Trophoblast cell (in vitro differentiated cells and primary cell): ENCODE measurements at regions not wholly inside any gene's neighbourhood (a gene's known extent, or its start where the extent isn't known, plus 50 kb on each side); places are given as distances from the start of the nearest gene placed in this dataset.

Experiments used
- DNase-seq, 2 donors: peaks; one replicate each; pipeline ENCODE4 v3.0.0-alpha.2; 2016
- H2AFZ ChIP-seq: 2 replicates; pipeline ENCODE4 v1.6.1; 2013; ENCODE audit warnings: low read length, moderate library complexity, mild to moderate bottlenecking; ENCODE audit not compliant: insufficient read depth, poor library complexity
- H2AK5ac ChIP-seq: 2 replicates; pipeline ENCODE4 v1.6.1; 2013; ENCODE audit warnings: mild to moderate bottlenecking, low read length
- H2BK120ac ChIP-seq: 2 replicates; pipeline ENCODE4 v1.6.1; 2013; ENCODE audit warnings: low read length, mild to moderate bottlenecking, moderate library complexity; ENCODE audit not compliant: insufficient read depth, poor library complexity
- H2BK12ac ChIP-seq: 2 replicates; pipeline ENCODE4 v1.6.1; 2013; ENCODE audit warnings: mild to moderate bottlenecking, low read length, moderate library complexity
- H2BK5ac ChIP-seq: 2 replicates; pipeline ENCODE4 v1.6.1; 2013; ENCODE audit warnings: low read length, low read depth, moderate library complexity, mild to moderate bottlenecking; ENCODE audit not compliant: poor library complexity
- H3K14ac ChIP-seq: 2 replicates; pipeline ENCODE4 v1.6.1; 2013; ENCODE audit warnings: mild to moderate bottlenecking, low read length
- H3K18ac ChIP-seq: 2 replicates; pipeline ENCODE4 v1.6.1; 2013; ENCODE audit warnings: mild to moderate bottlenecking, low read length
- H3K23ac ChIP-seq: 2 replicates; pipeline ENCODE4 v1.6.1; 2013; ENCODE audit warnings: low read length
- H3K27ac ChIP-seq: 2 replicates; pipeline ENCODE4 v1.5.1; 2013; ENCODE audit warnings: low read depth, mild to moderate bottlenecking, inconsistent platforms, low read length, moderate library complexity
- H3K27me3 ChIP-seq: 2 replicates; pipeline ENCODE4 v1.6.1; 2013; ENCODE audit warnings: inconsistent platforms, mild to moderate bottlenecking, low read length, moderate library complexity; ENCODE audit not compliant: insufficient read depth
- H3K36me3 ChIP-seq, 2 experiments: 1 replicate in 1 of 2; 2 replicates in 1 of 2; pipeline ENCODE4 v1.6.1; 2013; ENCODE audit warnings: low read length in 2 of 2, mild to moderate bottlenecking in 2 of 2, moderate library complexity in 1 of 2; ENCODE audit not compliant: insufficient read depth in 2 of 2, control insufficient read depth in 1 of 2
- H3K4ac ChIP-seq: 2 replicates; pipeline ENCODE4 v1.6.1; 2013; ENCODE audit warnings: low read depth, mild to moderate bottlenecking, low read length, moderate library complexity
- H3K4me1 ChIP-seq, 2 experiments: 1 replicate in 1 of 2; 2 replicates in 1 of 2; pipeline ENCODE4 v1.6.1; 2013; ENCODE audit warnings: low read length in 2 of 2, mild to moderate bottlenecking in 2 of 2, moderate library complexity in 1 of 2; ENCODE audit not compliant: insufficient read depth in 2 of 2, control insufficient read depth in 1 of 2
- H3K4me2 ChIP-seq: 2 replicates; pipeline ENCODE4 v1.6.1; 2013; ENCODE audit warnings: inconsistent platforms, mild to moderate bottlenecking, low read length, moderate library complexity
- H3K4me3 ChIP-seq: 2 replicates; pipeline ENCODE4 v1.5.1; 2013; ENCODE audit warnings: mild to moderate bottlenecking, low read depth, low read length, inconsistent platforms
- H3K79me1 ChIP-seq: one replicate; pipeline ENCODE4 v1.6.1; 2013; ENCODE audit warnings: low read length
- H3K79me2 ChIP-seq: 2 replicates; pipeline ENCODE4 v1.6.1; 2013; ENCODE audit warnings: low read length, mild to moderate bottlenecking; ENCODE audit not compliant: control insufficient read depth, insufficient read depth, poor library complexity
- H3K9ac ChIP-seq: 2 replicates; pipeline ENCODE4 v1.6.1; 2013; ENCODE audit warnings: mild to moderate bottlenecking, low read length
- H3K9me3 ChIP-seq: 2 replicates; pipeline ENCODE4 v1.6.1; 2013; ENCODE audit warnings: low read depth, mild to moderate bottlenecking, control low read depth, inconsistent platforms, low read length; ENCODE audit not compliant: insufficient read depth
- H4K12ac ChIP-seq: 2 replicates; pipeline ENCODE4 v1.6.1; 2013; ENCODE audit warnings: low read depth, mild to moderate bottlenecking, low read length, moderate library complexity
- H4K8ac ChIP-seq: 2 replicates; pipeline ENCODE4 v1.6.1; 2013; ENCODE audit warnings: low read depth, mild to moderate bottlenecking, low read length, moderate library complexity
- H4K91ac ChIP-seq: one replicate; pipeline ENCODE4 v1.6.1; 2013; ENCODE audit warnings: low read depth, mild to moderate bottlenecking, low read length, moderate library complexity
- WGBS: extraction: QIAGEN DNeasy Blood & Tissue Kit; methylation state at CpG from one replicate; pipeline ENCODE4 v1.1.7; 2013; ENCODE audit warnings: missing lambda C conversion rate; ENCODE audit not compliant: insufficient read length, insufficient coverage; ENCODE audit errors: extremely low coverage; 5-methylcytosine and 5-hydroxymethylcytosine counted together

DNA sequence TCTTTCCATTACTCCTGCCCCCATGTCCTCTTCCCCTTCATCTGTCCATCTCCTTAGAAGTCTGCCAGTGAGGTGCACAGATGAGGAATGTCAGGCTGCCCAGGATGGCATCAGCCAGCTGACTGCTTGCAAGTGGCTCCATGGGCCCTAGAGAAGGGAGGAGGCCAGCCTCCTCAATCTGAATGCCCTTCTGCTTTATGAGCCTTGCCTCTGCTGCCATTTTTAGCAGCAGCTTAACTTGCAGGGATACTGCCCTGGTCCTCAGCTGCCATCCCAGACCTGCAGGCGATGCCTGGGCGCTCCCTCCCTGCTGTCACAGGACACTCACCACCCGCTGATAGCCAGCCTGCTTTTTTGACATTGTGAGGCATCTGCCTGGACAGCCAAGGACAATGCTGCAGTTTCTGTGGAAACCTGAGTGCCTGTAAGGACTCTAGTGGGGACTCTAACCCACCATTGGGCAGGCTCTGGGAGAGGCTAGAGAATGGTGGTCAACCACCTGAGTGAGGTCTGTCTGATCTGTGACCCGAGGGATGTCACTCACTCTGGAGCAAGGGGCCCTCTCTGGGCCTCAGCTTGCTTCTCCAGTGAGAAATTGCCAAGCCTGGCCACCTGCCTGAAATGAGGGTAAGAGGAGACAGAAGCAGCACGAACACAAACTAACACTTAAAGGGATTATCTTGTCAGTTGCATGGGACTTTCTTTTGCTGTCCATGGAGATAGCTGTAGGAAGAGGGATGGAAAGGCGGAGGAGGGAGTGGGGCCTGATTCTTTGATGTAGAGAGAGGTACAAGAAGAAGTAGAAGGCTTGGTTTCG is 185.0 kb downstream of the MIS18A start:
- no peak overlapping the region for H2BK120ac ChIP-seq
- no CpG with 5 or more reads among the region's 7 CpGs for WGBS
- H2AFZ ChIP-seq = no peak overlapping the region
- no peak overlapping the region for H3K9ac ChIP-seq
- no peak overlapping the region for H3K4ac ChIP-seq
- H2BK12ac ChIP-seq = no peak overlapping the region
- no peaks in the 10 kb centered on the region for H3K27me3 ChIP-seq
- H2AK5ac ChIP-seq = no peak overlapping the region
- no peak overlapping the region for H3K23ac ChIP-seq
- no peaks in the 10 kb centered on the region for H3K36me3 ChIP-seq
- no peaks in the 10 kb centered on the region for H3K79me1 ChIP-seq
- no peaks in the 10 kb centered on the region for H3K4me1 ChIP-seq
- H3K27ac ChIP-seq = no peak overlapping the region
- H4K91ac ChIP-seq = no peak overlapping the region
- no peak overlapping the region for H2BK5ac ChIP-seq
- no peak overlapping the region for H3K18ac ChIP-seq
- H3K9me3 ChIP-seq = peaks cover 3% of the 10 kb centered on the region
- H3K4me2 ChIP-seq = no peak overlapping the region
- no peak overlapping the region for H3K14ac ChIP-seq
- no peaks in the 10 kb centered on the region for H3K79me2 ChIP-seq
- H4K8ac ChIP-seq = no peak overlapping the region
- DNase-seq = no peak
- no peak overlapping the region for H4K12ac ChIP-seq
- H3K4me3 ChIP-seq = no peak overlapping the region

- no peak overlapping the region for H3K27ac ChIP-seq
- no peak overlapping the region for H2BK5ac ChIP-seq
- no peaks in the 10 kb centered on the region for H3K4me1 ChIP-seq
- no peak overlapping the region for H2AFZ ChIP-seq
- H3K79me1 ChIP-seq = no peaks in the 10 kb centered on the region
- H3K36me3 ChIP-seq = no peaks in the 10 kb centered on the region
- no peak overlapping the region for H3K4me2 ChIP-seq
- H3K18ac ChIP-seq = no peak overlapping the region
- no CpG with 5 or more reads among the region's 3 CpGs for WGBS
- no peaks in the 10 kb centered on the region for H3K9me3 ChIP-seq
- H3K4me3 ChIP-seq = no peak overlapping the region
- H3K9ac ChIP-seq = no peak overlapping the region
- no peak overlapping the region for H3K4ac ChIP-seq
- H3K14ac ChIP-seq = no peak overlapping the region
- no peaks in the 10 kb centered on the region for H3K79me2 ChIP-seq
- H3K23ac ChIP-seq = no peak overlapping the region
- no peaks in the 10 kb centered on the region for H3K27me3 ChIP-seq
- no peak for DNase-seq
- H4K91ac ChIP-seq = no peak overlapping the region
- H2BK120ac ChIP-seq = no peak overlapping the region
- H4K8ac ChIP-seq = no peak overlapping the region
- H4K12ac ChIP-seq = no peak overlapping the region
- H2BK12ac ChIP-seq = no peak overlapping the region
- H2AK5ac ChIP-seq = no peak overlapping the region
Measured at GRCh38 chr21:32090956-32091355, 187.9 kb downstream of the MIS18A start.

DNA sequence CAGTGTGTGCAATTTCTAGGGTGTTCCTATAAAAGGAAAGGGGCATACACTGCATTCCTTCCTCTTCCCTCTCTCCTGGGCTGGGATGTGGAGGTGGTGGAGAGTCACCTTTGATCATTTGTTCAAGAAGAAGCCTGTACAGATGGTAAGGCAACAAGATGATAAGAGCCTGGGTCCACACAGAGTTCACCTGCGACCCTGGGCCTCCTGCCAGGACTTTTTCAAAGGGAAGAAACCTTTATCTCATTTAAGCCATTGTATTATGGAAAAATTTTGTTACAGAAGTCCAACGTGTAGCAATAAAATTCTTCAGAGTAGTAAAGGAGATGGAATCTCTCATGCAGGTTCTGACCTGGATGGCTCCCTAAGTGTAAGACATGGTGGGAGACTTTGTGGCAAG is 189.1 kb downstream of the MIS18A start:
- Histone ChIP-seq H4K12ac (no peak overlapping the region), H4K8ac (no peak overlapping the region), H3K79me2 (no peaks in the 10 kb centered on the region), H3K9ac (no peak overlapping the region), H3K27ac (no peak overlapping the region), H3K18ac (no peak overlapping the region), H3K27me3 (no peaks in the 10 kb centered on the region), H3K79me1 (no peaks in the 10 kb centered on the region), H2AK5ac (no peak overlapping the region), H4K91ac (no peak overlapping the region), H3K36me3 (no peaks in the 10 kb centered on the region), H2BK12ac (no peak overlapping the region), H3K4me2 (no peak overlapping the region), H3K23ac (no peak overlapping the region), H3K4me3 (no peak overlapping the region), H3K4ac (no peak overlapping the region), H3K4me1 (no peaks in the 10 kb centered on the region), H2AFZ (no peak overlapping the region), H2BK5ac (no peak overlapping the region), H3K14ac (no peak overlapping the region), H2BK120ac (no peak overlapping the region), H3K9me3 (no peaks in the 10 kb centered on the region)
- no CpG with 5 or more reads among the region's 2 CpGs for WGBS
- no peak for DNase-seq

- Histone ChIP-seq H2BK120ac (no peak overlapping the region), H2AFZ (no peak overlapping the region), H3K27me3 (no peaks in the 10 kb centered on the region), H3K79me2 (no peaks in the 10 kb centered on the region), H3K4me2 (no peak overlapping the region), H3K23ac (no peak overlapping the region), H4K91ac (no peak overlapping the region), H2AK5ac (no peak overlapping the region), H3K36me3 (no peaks in the 10 kb centered on the region), H3K4me3 (no peak overlapping the region), H2BK12ac (no peak overlapping the region), H4K8ac (no peak overlapping the region), H2BK5ac (no peak overlapping the region), H3K9me3 (no peaks in the 10 kb centered on the region), H3K9ac (no peak overlapping the region), H3K4me1 (no peaks in the 10 kb centered on the region), H3K14ac (no peak overlapping the region), H3K4ac (no peak overlapping the region), H3K79me1 (no peaks in the 10 kb centered on the region), H3K27ac (no peak overlapping the region), H4K12ac (no peak overlapping the region), H3K18ac (no peak overlapping the region)
- DNase-seq = no peak
Measured at GRCh38 chr21:32088471-32088870, 190.4 kb downstream of the MIS18A start.
